Transverse colon (tissue), 4 donors: ENCODE measurements at regions not wholly inside any gene's neighbourhood (a gene's known extent, or its start where the extent isn't known, plus 50 kb on each side); places are given as distances from the start of the nearest gene placed in this dataset.

Source experiments
- POLR2A ChIP-seq: fragments of 450-650 bp; IDR thresholded peaks from one replicate; pipeline ENCODE4 v1.6.1; 2016; ENCODE audit warnings: antibody characterized with exemption, mild to moderate bottlenecking, moderate library complexity
- POLR2AphosphoS5 ChIP-seq, 3 donors: sonication (generic); formaldehyde crosslinking; IDR thresholded peaks; one replicate each; pipeline ENCODE4 v1.6.1; 2016; ENCODE audit warnings: antibody characterized with exemption in 3 of 3
- TF ChIP-seq, protein P1 (sequence below), 5 experiments: fragments of 200-600 bp in 3 of 5; fragments of 450-650 bp in 2 of 5; sonication (generic) in 3 of 5; IDR thresholded peaks; 1 replicate in 2 of 5; 2 replicates in 3 of 5; pipeline ENCODE4 v1.5.1; 2016 to 2017; ENCODE audit warnings: antibody characterized with exemption in 5 of 5, inconsistent platforms in 3 of 5, mild to moderate bottlenecking in 2 of 5, moderate library complexity in 1 of 5

DNA sequence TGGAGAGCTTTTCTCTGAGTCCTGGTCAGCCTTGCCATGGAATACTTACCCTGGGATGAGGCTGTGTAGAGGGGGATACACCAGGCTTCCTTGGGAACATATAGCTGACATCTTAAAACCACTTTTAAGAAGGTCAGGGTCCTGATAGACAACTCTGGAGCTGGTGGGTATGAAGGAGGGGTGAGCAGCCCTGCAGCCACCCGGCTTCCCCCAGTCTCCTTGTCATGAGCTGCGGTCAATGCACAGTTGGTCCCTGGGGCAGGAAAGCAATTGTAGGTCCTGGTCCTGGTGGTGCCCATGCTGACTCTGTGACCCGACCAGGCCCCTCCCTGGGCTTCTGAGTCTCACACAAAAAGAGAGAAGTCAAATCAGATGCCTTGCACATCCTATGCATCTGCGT, 63.6 kb downstream of the MRPL36 start:
- TF ChIP-seq, protein P1, sequence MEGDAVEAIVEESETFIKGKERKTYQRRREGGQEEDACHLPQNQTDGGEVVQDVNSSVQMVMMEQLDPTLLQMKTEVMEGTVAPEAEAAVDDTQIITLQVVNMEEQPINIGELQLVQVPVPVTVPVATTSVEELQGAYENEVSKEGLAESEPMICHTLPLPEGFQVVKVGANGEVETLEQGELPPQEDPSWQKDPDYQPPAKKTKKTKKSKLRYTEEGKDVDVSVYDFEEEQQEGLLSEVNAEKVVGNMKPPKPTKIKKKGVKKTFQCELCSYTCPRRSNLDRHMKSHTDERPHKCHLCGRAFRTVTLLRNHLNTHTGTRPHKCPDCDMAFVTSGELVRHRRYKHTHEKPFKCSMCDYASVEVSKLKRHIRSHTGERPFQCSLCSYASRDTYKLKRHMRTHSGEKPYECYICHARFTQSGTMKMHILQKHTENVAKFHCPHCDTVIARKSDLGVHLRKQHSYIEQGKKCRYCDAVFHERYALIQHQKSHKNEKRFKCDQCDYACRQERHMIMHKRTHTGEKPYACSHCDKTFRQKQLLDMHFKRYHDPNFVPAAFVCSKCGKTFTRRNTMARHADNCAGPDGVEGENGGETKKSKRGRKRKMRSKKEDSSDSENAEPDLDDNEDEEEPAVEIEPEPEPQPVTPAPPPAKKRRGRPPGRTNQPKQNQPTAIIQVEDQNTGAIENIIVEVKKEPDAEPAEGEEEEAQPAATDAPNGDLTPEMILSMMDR (IDR thresholded peaks at IDR 0.05), result no peak
- TF ChIP-seq POLR2A, result no peak
- no peak for TF ChIP-seq POLR2AphosphoS5 (IDR thresholded peaks at IDR 0.05)
